ENCODE measurements at regions not wholly inside any gene's neighbourhood (a gene's known extent, or its start where the extent isn't known, plus 50 kb on each side); places are given as distances from the start of the nearest gene placed in this dataset.

DNA sequence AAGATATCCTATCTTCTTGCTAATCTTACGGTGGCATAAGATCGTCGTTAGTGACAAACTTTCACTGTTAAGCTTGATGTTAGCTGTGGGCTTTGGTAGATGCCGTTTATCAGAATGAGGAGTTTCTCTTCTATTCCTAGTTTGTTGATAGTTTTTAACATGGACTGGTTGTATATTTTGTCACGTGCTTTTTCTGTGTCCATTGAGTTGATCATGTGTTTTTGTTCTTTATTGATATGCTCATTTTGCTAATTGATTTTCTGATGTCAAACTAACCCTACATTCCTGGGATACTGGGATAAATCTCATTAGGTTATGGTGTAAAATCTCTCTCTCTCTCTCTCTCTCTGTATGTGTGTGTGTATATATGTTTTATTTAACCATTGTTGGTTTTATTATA, 545.1 kb downstream of the AACS start:
- WGBS, 2 experiments (ENCODE audit: low coverage in 1 of 2, low lambda C conversion rate in 2 of 2, missing lambda C conversion rate in 2 of 2): 30 to 39% methylated on average over 5 of the region's 5 CpGs
- no peak overlapping the region for H3K4me2 ChIP-seq (ENCODE audit: unreplicated experiment)

DNA sequence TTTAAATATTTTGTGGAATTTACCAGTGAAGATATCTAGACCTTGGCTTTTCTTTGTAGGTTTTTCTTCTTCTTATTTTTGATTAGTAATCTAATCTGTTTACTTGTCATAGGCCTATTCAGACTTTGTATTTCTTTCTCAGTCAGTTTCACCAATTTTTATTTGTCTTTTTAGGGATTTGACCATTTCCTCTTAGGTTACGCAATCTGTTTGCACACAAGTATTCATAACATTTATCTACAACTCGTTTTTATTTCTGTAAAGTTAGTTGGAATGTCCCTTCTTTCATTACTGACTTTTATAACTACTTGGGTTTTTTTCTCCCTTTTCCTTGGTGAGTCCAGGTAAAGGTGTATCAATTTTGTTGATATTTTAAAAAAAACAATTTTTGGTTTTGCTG, 545.7 kb downstream of the AACS start:
- DNase-seq: no peak
- Histone ChIP-seq H3K9me2 (ENCODE audit: insufficient read depth) (no peaks in the 10 kb centered on the region), H3K9me3 (ENCODE audit: low read depth) (no peaks in the 10 kb centered on the region), H3K9ac (no peak overlapping the region), H3K4me3 (no peak overlapping the region), H2AFZ (no peak overlapping the region), H3K4me2 (ENCODE audit: unreplicated experiment) (no peak overlapping the region), H3K79me2 (ENCODE audit: insufficient read depth) (no peaks in the 10 kb centered on the region), H3K27me3 (replicated peaks; ENCODE audit: insufficient read depth) (no peaks in the 10 kb centered on the region), H3K36me3 (ENCODE audit: low read depth) (no peaks in the 10 kb centered on the region), H3K27ac (no peak overlapping the region), H3K4me1 (ENCODE audit: insufficient read depth) (no peaks in the 10 kb centered on the region), H4K20me1 (ENCODE audit: insufficient read depth) (no peaks in the 10 kb centered on the region), H3F3A (ENCODE audit: insufficient read depth) (no peaks in the 10 kb centered on the region)
- WGBS, 2 experiments (ENCODE audit: low coverage in 1 of 2, low lambda C conversion rate in 2 of 2, missing lambda C conversion rate in 2 of 2): 21 to 22% methylated on average over 2 of the region's 2 CpGs
- in situ Hi-C loops (cut with MboI): no loop called here
- TF ChIP-seq EZH2phosphoT487 (IDR thresholded peaks at IDR 0.05; ENCODE audit: insufficient read depth, low read depth): no peak
- no peak for TF ChIP-seq EZH2 (IDR thresholded peaks at IDR 0.05; ENCODE audit: insufficient read depth, poor library complexity, severe bottlenecking)

More for the DNA sequence above, 545.1 kb downstream of the AACS start:
- H3K9me3 ChIP-seq (ENCODE audit: low read depth): no peaks in the 10 kb centered on the region
- H3K27ac ChIP-seq: no peak overlapping the region
- DNase-seq: no peak
- no peaks in the 10 kb centered on the region for H4K20me1 ChIP-seq (ENCODE audit: insufficient read depth)
- H3K36me3 ChIP-seq (ENCODE audit: low read depth): no peaks in the 10 kb centered on the region
- H3K79me2 ChIP-seq (ENCODE audit: insufficient read depth): no peaks in the 10 kb centered on the region
- in situ Hi-C loops (cut with MboI): no loop called here
- H3K4me3 ChIP-seq: no peak overlapping the region
- H3K27me3 ChIP-seq (replicated peaks; ENCODE audit: insufficient read depth): no peaks in the 10 kb centered on the region
- H3F3A ChIP-seq (ENCODE audit: insufficient read depth): no peaks in the 10 kb centered on the region
- H2AFZ ChIP-seq: no peak overlapping the region
- no peak overlapping the region for H3K9ac ChIP-seq
- no peaks in the 10 kb centered on the region for H3K4me1 ChIP-seq (ENCODE audit: insufficient read depth)
- TF ChIP-seq EZH2 (IDR thresholded peaks at IDR 0.05; ENCODE audit: insufficient read depth, poor library complexity, severe bottlenecking) (no peak), EZH2phosphoT487 (IDR thresholded peaks at IDR 0.05; ENCODE audit: insufficient read depth, low read depth) (no peak)
- H3K9me2 ChIP-seq (ENCODE audit: insufficient read depth): no peaks in the 10 kb centered on the region

DNA sequence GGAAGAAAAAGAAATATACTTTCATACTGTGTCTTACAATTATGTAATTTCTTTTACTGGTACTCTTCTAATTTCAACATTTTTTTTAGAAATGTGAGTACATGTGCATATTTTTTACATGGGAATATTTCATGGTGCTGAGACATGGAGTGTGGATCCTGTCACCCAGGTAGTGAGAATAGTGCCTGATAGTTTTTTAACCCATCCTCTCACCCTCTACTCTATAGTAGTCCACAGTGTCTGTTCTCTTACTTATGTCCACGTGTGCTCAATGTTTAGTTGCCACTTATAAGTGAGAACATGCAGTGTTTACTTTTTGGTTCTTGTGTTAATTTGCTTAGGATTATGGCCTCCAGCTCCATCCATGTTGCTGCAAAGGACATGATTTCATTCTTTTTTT, 548.8 kb downstream of the AACS start:
- H3K36me3 ChIP-seq (ENCODE audit: low read depth): no peaks in the 10 kb centered on the region
- no peak for DNase-seq
- H3K9me2 ChIP-seq (ENCODE audit: insufficient read depth): no peaks in the 10 kb centered on the region
- no peak overlapping the region for H3K9ac ChIP-seq
- H3F3A ChIP-seq (ENCODE audit: insufficient read depth): no peaks in the 10 kb centered on the region
- H3K79me2 ChIP-seq (ENCODE audit: insufficient read depth): no peaks in the 10 kb centered on the region
- H4K20me1 ChIP-seq (ENCODE audit: insufficient read depth): no peaks in the 10 kb centered on the region
- TF ChIP-seq EZH2phosphoT487 (IDR thresholded peaks at IDR 0.05; ENCODE audit: insufficient read depth, low read depth) (no peak), EZH2 (IDR thresholded peaks at IDR 0.05; ENCODE audit: insufficient read depth, poor library complexity, severe bottlenecking) (no peak)
- no peak overlapping the region for H3K4me3 ChIP-seq
- H3K4me1 ChIP-seq (ENCODE audit: insufficient read depth): no peaks in the 10 kb centered on the region
- H3K27me3 ChIP-seq (replicated peaks; ENCODE audit: insufficient read depth): no peaks in the 10 kb centered on the region
- H3K4me2 ChIP-seq (ENCODE audit: unreplicated experiment): no peak overlapping the region
- no peak overlapping the region for H2AFZ ChIP-seq
- H3K9me3 ChIP-seq (ENCODE audit: low read depth): no peaks in the 10 kb centered on the region
- no peak overlapping the region for H3K27ac ChIP-seq
- in situ Hi-C loops (cut with MboI): no loop called here
- 0 to 17% methylated on average over 1 of the region's 1 CpG for WGBS, 2 experiments (ENCODE audit: low coverage in 1 of 2, low lambda C conversion rate in 2 of 2, missing lambda C conversion rate in 2 of 2)

DNA sequence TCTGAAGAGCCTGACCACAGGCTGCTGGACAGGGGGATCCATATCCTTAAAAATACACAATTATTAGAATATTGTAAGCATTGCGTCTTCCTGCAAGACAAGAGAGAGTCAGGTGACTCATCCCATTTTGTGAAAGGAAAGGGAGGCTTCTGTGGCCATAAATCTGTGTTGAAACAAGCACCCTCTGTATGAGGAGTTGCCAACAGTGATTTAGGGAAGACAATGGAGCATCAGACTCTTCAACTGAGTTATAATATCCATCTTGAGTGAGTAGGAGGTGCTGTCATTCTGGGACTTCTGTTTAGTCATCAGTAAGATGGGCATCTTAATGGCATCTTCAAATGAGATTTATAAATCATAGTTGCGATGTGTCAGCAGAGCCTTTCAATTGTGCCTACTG, 554.5 kb downstream of the AACS start:
- in situ Hi-C loops (cut with MboI): no loop called here
- 30% methylated on average over 2 of the region's 2 CpGs for WGBS, 2 experiments (ENCODE audit: low coverage in 1 of 2, low lambda C conversion rate in 2 of 2, missing lambda C conversion rate in 2 of 2)
- Histone ChIP-seq H3K9ac (no peak overlapping the region), H3K4me1 (ENCODE audit: insufficient read depth) (no peaks in the 10 kb centered on the region), H3K4me2 (ENCODE audit: unreplicated experiment) (no peak overlapping the region), H2AFZ (no peak overlapping the region), H4K20me1 (ENCODE audit: insufficient read depth) (no peaks in the 10 kb centered on the region), H3K4me3 (no peak overlapping the region), H3K9me3 (ENCODE audit: low read depth) (no peaks in the 10 kb centered on the region), H3K27me3 (replicated peaks; ENCODE audit: insufficient read depth) (no peaks in the 10 kb centered on the region), H3K36me3 (ENCODE audit: low read depth) (no peaks in the 10 kb centered on the region), H3K9me2 (ENCODE audit: insufficient read depth) (no peaks in the 10 kb centered on the region), H3K79me2 (ENCODE audit: insufficient read depth) (no peaks in the 10 kb centered on the region), H3K27ac (no peak overlapping the region), H3F3A (ENCODE audit: insufficient read depth) (no peaks in the 10 kb centered on the region)
- no peak for TF ChIP-seq EZH2phosphoT487 (IDR thresholded peaks at IDR 0.05; ENCODE audit: insufficient read depth, low read depth)
- TF ChIP-seq EZH2 (IDR thresholded peaks at IDR 0.05; ENCODE audit: insufficient read depth, poor library complexity, severe bottlenecking): no peak
- DNase-seq: no peak

DNA sequence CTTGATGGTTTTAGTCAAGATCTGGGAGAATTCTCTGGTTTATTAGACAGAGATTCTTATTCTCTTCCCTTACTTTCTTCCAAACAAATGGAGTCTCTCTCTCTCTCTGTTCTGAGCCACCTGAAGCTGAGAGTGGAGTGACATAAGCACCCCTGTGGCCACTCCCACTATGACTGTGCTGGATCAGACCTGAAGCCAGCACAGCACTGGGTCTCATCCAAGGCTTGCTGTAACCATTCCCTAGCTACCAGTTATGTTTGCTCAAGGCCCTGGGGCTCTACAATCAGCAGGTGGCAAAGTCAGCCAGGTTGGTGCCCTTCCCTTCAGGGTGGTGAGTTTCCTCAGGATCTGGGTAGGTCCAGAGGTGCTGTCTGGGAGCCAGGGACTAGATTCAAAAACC, 568.5 kb downstream of the AACS start:
- TF ChIP-seq EZH2phosphoT487 (IDR thresholded peaks at IDR 0.05; ENCODE audit: insufficient read depth, low read depth) (no peak), EZH2 (IDR thresholded peaks at IDR 0.05; ENCODE audit: insufficient read depth, poor library complexity, severe bottlenecking) (no peak)
- Histone ChIP-seq H3K9me3 (ENCODE audit: low read depth) (peaks cover 2% of the 10 kb centered on the region), H4K20me1 (ENCODE audit: insufficient read depth) (no peaks in the 10 kb centered on the region), H3K27ac (no peak overlapping the region), H2AFZ (no peak overlapping the region), H3K27me3 (replicated peaks; ENCODE audit: insufficient read depth) (no peaks in the 10 kb centered on the region), H3K4me1 (ENCODE audit: insufficient read depth) (no peaks in the 10 kb centered on the region), H3K4me3 (no peak overlapping the region), H3K4me2 (ENCODE audit: unreplicated experiment) (no peak overlapping the region), H3K79me2 (ENCODE audit: insufficient read depth) (no peaks in the 10 kb centered on the region), H3K36me3 (ENCODE audit: low read depth) (no peaks in the 10 kb centered on the region), H3K9me2 (ENCODE audit: insufficient read depth) (no peaks in the 10 kb centered on the region), H3F3A (ENCODE audit: insufficient read depth) (no peaks in the 10 kb centered on the region), H3K9ac (no peak overlapping the region)
- DNase-seq: no peak
- in situ Hi-C loops (cut with MboI): no loop called here

All from GM23248 (cell line).